22Rv1 (cell line): ENCODE measurements at regions not wholly inside any gene's neighbourhood (a gene's known extent, or its start where the extent isn't known, plus 50 kb on each side); places are given as distances from the start of the nearest gene placed in this dataset.

Experiments used
- H3K27ac ChIP-seq: fragments of 450-650 bp; 2 replicates; pipeline ENCODE4 v1.5.1; 2017
- CTCF ChIP-seq: fragments of 450-650 bp; IDR thresholded peaks from 2 replicates; pipeline ENCODE4 v1.5.1; 2017; ENCODE audit warnings: mild to moderate bottlenecking
- ZFX ChIP-seq: fragments of 450-650 bp; IDR thresholded peaks from 2 replicates; pipeline ENCODE4 v1.6.1; 2017; ENCODE audit warnings: antibody characterized with exemption, borderline replicate concordance

DNA sequence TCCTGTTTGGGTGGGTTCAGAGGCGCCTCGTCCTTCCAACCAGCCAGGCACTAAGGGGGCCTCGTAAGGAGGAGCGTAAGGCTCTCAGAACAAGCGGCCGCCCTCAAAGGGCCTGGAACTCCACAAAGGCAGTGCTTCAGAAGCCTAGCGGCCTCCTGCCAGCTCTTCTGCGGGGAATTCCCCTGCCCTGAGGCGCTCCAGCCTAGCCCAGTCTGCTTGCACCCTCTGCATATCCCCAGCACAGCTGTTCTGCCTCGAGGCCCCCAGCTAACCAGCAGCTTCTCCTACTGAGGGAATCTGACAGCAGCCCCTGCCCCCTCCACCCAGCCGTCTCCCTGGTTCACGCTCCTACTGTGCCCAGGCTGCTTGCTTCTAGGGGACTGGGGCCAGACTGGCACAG, 265.9 kb downstream of the TFCP2L1 start:
- TF ChIP-seq ZFX: no peak
- no peak for TF ChIP-seq CTCF
- H3K27ac ChIP-seq: no peak overlapping the region

DNA sequence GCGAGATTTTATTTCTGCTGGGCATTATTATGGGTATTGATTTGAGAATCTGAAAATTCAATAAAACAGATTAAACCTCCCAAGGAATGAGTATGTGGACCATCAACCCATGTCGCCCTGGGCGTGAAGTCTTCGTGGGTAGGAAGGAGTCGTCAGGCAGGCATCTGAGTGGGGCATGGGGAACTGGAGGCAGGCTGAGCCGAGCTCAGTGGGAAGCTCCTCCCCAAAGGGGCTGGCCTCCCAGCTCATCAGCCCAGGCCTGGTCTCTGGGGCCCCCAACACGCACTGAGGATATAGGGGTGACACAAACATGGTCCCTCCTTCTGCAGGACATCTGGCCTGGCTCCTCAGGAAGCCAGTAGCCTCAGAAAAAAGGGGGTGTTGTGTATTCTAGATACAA, 265.2 kb downstream of the TFCP2L1 start:
- H3K27ac ChIP-seq: no peak overlapping the region
- no peak for TF ChIP-seq CTCF
- TF ChIP-seq ZFX: no peak

DNA sequence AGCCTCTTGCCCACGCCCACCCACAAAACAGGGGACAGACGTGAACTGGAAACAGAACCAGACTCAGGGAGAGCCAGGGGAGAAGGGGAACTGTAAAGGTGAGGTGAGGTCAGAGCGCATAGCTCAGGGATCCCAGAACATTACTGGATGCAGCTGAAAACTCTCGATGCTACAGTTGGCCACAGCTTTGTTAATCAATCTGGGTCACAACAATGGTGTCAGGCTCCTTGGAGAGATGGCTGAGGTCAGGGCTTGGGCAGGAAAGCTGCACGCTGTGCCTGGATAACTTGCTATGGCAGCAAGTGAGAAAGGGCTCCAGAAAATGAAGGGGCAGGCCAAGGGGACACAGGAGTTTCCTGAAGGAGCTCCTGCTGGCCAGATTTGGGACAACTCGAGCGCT, 263.3 kb downstream of the TFCP2L1 start:
- no peak for TF ChIP-seq CTCF
- TF ChIP-seq ZFX: no peak
- no peak overlapping the region for H3K27ac ChIP-seq

- H3K27ac ChIP-seq: no peak overlapping the region
- TF ChIP-seq CTCF: no peak
Observed at GRCh38 chr2:121028577-121028976, 256.4 kb downstream of the TFCP2L1 start.

DNA sequence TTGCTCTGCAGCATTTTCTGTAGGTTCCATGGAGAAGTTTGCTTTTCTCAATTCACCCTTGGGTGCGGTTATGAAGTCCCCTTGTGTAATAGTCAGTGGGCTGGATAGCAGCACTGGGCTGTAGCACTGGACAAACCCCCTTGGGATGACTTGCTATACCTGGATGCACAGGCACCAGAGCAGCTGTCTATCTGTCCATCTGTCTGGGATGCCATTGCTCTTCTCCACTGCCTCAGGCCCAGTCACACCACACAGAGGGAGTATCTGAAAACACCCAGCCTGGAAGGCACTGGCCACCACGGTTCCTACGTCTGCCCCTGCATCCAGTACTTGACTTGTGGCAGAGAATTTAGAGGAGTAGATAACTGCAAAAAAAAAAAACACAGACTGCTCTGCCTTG, 254.5 kb downstream of the TFCP2L1 start:
- H3K27ac ChIP-seq: no peak overlapping the region

GRCh38 chr2:121031568-121032340, 253.2 kb downstream of the TFCP2L1 start:
- TF ChIP-seq ZFX (no peak), CTCF (no peak)
- H3K27ac ChIP-seq: no peak overlapping the region

More for the DNA sequence above, 254.5 kb downstream of the TFCP2L1 start:
- TF ChIP-seq CTCF (no peak), ZFX (no peak)

DNA sequence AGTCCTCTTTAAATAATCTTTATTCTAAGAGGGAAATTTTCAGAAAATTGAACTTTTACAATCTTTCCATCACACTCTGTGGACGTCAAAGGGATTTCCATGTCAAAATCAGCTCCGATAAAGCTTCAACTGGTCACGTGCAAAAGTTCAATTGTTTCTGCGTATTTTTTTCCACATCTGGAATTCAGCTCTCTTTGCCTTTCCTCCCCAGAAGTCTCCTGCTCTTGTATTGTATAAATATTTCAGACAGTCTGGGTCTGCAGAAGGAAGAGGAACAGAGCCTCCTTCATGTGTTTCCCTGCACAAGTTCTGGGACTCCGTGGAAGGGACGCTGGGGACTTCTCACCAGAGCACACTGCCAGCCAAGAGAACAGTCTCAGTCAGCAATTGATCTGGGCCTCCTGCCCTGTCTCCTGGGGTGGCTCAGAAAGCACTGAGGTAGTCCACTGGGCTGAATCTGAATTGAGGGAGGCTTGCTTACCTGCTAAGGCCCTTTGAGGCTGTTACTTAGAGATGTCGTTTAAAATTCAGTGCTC, 251.5 kb downstream of the TFCP2L1 start:
- TF ChIP-seq CTCF: no peak
- no peak for TF ChIP-seq ZFX

More for the DNA sequence above, 251.5 kb downstream of the TFCP2L1 start:
- no peak overlapping the region for H3K27ac ChIP-seq
